OCI-LY1 (cell line): ENCODE measurements at regions not wholly inside any gene's neighbourhood (a gene's known extent, or its start where the extent isn't known, plus 50 kb on each side); places are given as distances from the start of the nearest gene placed in this dataset.

Experiments used
- H2AFZ ChIP-seq: fragments of 200-600 bp; sonication (generic), shearing (Covaris generic); 2 replicates; pipeline ENCODE4 v1.6.0; 2014; ENCODE audit warnings: antibody characterized with exemption, mild to moderate bottlenecking, low read length
- H3F3A ChIP-seq: fragments of 200-600 bp; sonication (generic), shearing (Covaris generic); 2 replicates; pipeline ENCODE4 v1.6.0; 2014; ENCODE audit warnings: mild to moderate bottlenecking, antibody characterized with exemption, low read length, moderate library complexity; ENCODE audit not compliant: insufficient read depth
- H3K27ac ChIP-seq: fragments of 200-600 bp; sonication (generic); 2 replicates; pipeline ENCODE4 v1.5.1; 2014; ENCODE audit warnings: low read length, mixed run types, mild to moderate bottlenecking, low read depth; ENCODE audit not compliant: poor library complexity, severe bottlenecking
- H3K27me3 ChIP-seq: fragments of 200-600 bp; sonication (generic); 2 replicates; pipeline ENCODE4 v1.6.0; 2014; ENCODE audit warnings: antibody characterized with exemption, mild to moderate bottlenecking, low read length, moderate library complexity; ENCODE audit not compliant: insufficient read depth
- H3K36me3 ChIP-seq: fragments of 200-600 bp; sonication (generic); 2 replicates; pipeline ENCODE4 v1.6.1; 2014; ENCODE audit warnings: mild to moderate bottlenecking, antibody characterized with exemption, low read length, moderate library complexity, mixed read lengths; ENCODE audit not compliant: insufficient read depth
- H3K4me1 ChIP-seq: fragments of 200-600 bp; sonication (generic); 2 replicates; pipeline ENCODE4 v1.5.1; 2014; ENCODE audit warnings: mild to moderate bottlenecking, low read length, moderate library complexity; ENCODE audit not compliant: insufficient read depth, severe bottlenecking
- H3K4me2 ChIP-seq: fragments of 200-600 bp; sonication (generic), shearing (Covaris generic); 2 replicates; pipeline ENCODE4 v1.6.1; 2014; ENCODE audit warnings: low read length
- H3K4me3 ChIP-seq: fragments of 200-600 bp; sonication (generic); 2 replicates; pipeline ENCODE4 v1.5.1; 2014; ENCODE audit warnings: low read length, low read depth, mild to moderate bottlenecking, mixed read lengths; ENCODE audit not compliant: poor library complexity, severe bottlenecking
- H3K79me2 ChIP-seq: fragments of 200-600 bp; shearing (Covaris generic); 2 replicates; pipeline ENCODE4 v1.6.1; 2016; ENCODE audit warnings: mixed run types, low read length, mixed read lengths; ENCODE audit not compliant: insufficient read depth
- H3K9ac ChIP-seq: fragments of 200-600 bp; sonication (generic), shearing (Covaris generic); 2 replicates; pipeline ENCODE4 v1.6.1; 2014; ENCODE audit warnings: mild to moderate bottlenecking, low read length, mixed read lengths
- H3K9me2 ChIP-seq: fragments of 200-600 bp; sonication (generic), shearing (Covaris generic); 2 replicates; pipeline ENCODE4 v1.6.1; 2014; ENCODE audit warnings: low read depth, mild to moderate bottlenecking, low read length, mixed read lengths
- H3K9me3 ChIP-seq: fragments of 200-600 bp; shearing (Covaris generic); 2 replicates; pipeline ENCODE4 v1.6.1; 2014; ENCODE audit warnings: low read length, mixed read lengths
- H4K20me1 ChIP-seq: fragments of 200-600 bp; sonication (generic), shearing (Covaris generic); 2 replicates; pipeline ENCODE4 v1.6.0; 2016; ENCODE audit warnings: mild to moderate bottlenecking, low read length; ENCODE audit not compliant: insufficient read depth
- CTCF ChIP-seq: fragments of 200-600 bp; sonication (generic), shearing (Covaris generic); IDR thresholded peaks from 2 replicates; pipeline ENCODE4 v1.5.1; 2017; ENCODE audit warnings: mild to moderate bottlenecking, antibody characterized with exemption, low read length, moderate library complexity, mixed read lengths
- EZH2 ChIP-seq: fragments of 200-600 bp; sonication (generic), shearing (Covaris generic); IDR thresholded peaks from 2 replicates; pipeline ENCODE4 v1.8.0; 2017; ENCODE audit warnings: borderline replicate concordance, mixed run types, mild to moderate bottlenecking, antibody characterized with exemption, low read length, moderate library complexity, mixed read lengths

GRCh38 chr4:126262665-126263064, 947.9 kb downstream of the FAT4 start:
- Histone ChIP-seq H3K9me2 (no peaks in the 10 kb centered on the region), H3K9ac (no peak overlapping the region), H3K36me3 (no peaks in the 10 kb centered on the region), H4K20me1 (no peaks in the 10 kb centered on the region), H3K4me1 (no peaks in the 10 kb centered on the region), H3K27ac (no peak overlapping the region), H3K4me2 (no peak overlapping the region), H3K27me3 (no peaks in the 10 kb centered on the region), H2AFZ (no peak overlapping the region), H3K9me3 (no peaks in the 10 kb centered on the region), H3F3A (0 out of 2 replicates have a peak, but pooled peaks cover 3% of the 10 kb centered on the region), H3K79me2 (no peaks in the 10 kb centered on the region), H3K4me3 (no peak overlapping the region)
- TF ChIP-seq EZH2 (no peak), CTCF (no peak)

DNA sequence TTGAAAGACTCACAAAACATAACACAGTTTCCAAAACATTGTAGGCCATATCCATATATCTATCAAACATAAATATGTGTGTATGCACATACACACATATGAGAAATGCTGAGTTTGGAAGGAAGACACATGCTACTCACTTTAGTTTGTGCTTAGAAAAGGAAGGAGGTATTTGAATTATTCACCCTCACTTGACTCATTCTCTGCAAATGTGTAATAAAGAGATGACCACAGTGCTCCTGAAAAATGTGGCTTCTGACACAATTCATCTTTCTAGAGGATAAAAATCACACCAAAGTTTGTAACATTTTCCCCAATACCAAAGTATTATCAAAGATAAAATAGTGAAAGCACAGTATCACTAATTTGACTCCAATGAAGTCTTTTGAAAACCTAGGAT, 950.1 kb downstream of the FAT4 start:
- H3K79me2 ChIP-seq = no peaks in the 10 kb centered on the region
- TF ChIP-seq CTCF (no peak), EZH2 (no peak)
- no peaks in the 10 kb centered on the region for H3K36me3 ChIP-seq
- no peak overlapping the region for H3K9ac ChIP-seq
- no peak overlapping the region for H3K4me3 ChIP-seq
- no peaks in the 10 kb centered on the region for H4K20me1 ChIP-seq
- H3K27me3 ChIP-seq = no peaks in the 10 kb centered on the region
- H3K9me3 ChIP-seq = no peaks in the 10 kb centered on the region
- no peaks in the 10 kb centered on the region for H3K9me2 ChIP-seq
- H3K27ac ChIP-seq = no peak overlapping the region
- H3F3A ChIP-seq = no peaks in the 10 kb centered on the region
- H3K4me1 ChIP-seq = no peaks in the 10 kb centered on the region
- no peak overlapping the region for H2AFZ ChIP-seq
- no peak overlapping the region for H3K4me2 ChIP-seq

DNA sequence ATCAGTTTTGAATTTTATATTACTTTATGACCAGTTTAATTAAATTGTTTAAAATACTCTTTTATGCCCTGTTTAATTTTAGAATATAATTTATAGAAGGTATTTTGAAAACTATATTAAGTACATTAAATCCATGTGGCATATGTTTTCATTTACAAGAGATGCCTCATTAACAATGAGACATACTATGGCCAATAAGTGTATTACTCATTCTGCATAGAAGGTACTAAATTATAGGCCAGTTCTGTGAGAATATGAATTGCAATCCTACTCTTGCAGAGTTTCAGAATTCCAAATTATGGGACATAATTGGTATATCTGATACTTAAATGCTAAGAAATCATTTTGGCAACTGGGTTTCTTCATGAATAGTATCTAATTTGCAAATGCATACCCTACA, 951.1 kb downstream of the FAT4 start:
- TF ChIP-seq CTCF = no peak
- TF ChIP-seq EZH2 = no peak
- Histone ChIP-seq H3K4me2 (no peak overlapping the region), H3K9ac (no peak overlapping the region), H3K27me3 (no peaks in the 10 kb centered on the region), H3K9me2 (no peaks in the 10 kb centered on the region), H3K4me3 (no peak overlapping the region), H3K4me1 (no peaks in the 10 kb centered on the region), H4K20me1 (no peaks in the 10 kb centered on the region), H3K9me3 (no peaks in the 10 kb centered on the region), H3F3A (no peaks in the 10 kb centered on the region), H3K36me3 (no peaks in the 10 kb centered on the region), H3K27ac (no peak overlapping the region), H2AFZ (no peak overlapping the region), H3K79me2 (no peaks in the 10 kb centered on the region)
